Amniotic stem cell (primary cell): ENCODE measurements at regions not wholly inside any gene's neighbourhood (a gene's known extent, or its start where the extent isn't known, plus 50 kb on each side); places are given as distances from the start of the nearest gene placed in this dataset.
A peak's percentile ranks its signal among the peaks of the same experiment; 100 is the strongest.
"Not testable (repeated sequence)": the region's sequence is repeated elsewhere in the genome, so short reads cannot be mapped to it uniquely, and the experiment has no call there.

Experiments used
- DNase-seq: peaks from one replicate; lab custom pipeline; 2025; lab: John Stamatoyannopoulos, UW

DNA sequence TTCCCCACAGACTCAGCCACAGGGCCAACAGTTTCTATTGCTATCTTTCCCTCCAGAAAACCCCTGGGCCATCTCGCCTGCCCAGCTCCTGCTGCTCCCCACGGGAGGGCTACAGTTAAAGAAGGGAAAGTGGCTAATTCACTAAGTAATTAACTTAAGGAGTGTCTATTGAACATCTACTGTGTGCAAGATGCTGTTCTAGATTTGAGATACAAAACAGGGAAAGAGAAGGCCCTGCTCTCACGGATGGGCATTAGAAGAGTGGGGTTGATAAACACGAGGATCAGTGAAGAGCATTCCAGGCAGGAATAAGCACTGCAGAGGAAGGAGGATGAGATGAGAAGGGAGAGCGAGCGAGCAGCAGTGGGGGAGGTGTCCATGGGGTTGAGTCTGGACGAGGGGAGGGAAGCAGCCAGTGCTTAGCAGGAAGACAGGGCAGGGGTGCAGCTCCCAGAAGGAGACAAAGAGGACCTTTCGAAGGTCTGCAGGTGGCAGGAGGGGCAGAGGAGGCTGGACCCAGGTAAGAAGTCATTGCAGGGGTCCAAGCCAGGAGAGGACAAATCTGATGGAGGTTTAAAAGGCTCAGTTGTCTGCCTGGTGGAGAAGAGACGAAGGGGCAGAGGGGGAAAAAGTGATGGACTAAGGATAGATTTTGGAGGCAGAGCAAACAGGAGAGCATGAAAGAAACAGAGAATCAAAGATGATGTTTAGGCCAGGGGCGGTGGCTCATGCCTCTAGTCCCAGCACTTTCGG is 64.7 kb downstream of the KLF15 start:
- DNase-seq, result no peak

DNA sequence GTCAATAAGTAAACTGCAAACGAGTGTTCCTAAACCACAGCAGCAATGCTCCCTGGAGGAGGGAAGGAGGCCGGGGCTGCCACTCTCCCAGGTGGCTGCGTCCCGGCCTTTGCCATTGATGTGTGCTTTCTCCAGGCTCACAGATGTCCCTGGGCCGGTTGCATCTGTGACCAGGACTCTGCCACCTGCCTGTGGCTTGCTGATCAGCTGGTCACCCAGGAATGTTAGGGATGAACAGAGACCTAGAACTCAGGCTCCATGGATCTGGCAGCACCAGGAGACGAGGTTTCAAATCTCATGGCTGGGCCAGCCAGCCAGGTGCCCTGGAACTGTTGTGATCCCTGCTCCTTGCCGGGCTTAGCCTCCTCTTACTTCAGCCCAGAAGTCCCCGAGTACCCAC is 65.7 kb downstream of the KLF15 start:
- no peak for DNase-seq

DNA sequence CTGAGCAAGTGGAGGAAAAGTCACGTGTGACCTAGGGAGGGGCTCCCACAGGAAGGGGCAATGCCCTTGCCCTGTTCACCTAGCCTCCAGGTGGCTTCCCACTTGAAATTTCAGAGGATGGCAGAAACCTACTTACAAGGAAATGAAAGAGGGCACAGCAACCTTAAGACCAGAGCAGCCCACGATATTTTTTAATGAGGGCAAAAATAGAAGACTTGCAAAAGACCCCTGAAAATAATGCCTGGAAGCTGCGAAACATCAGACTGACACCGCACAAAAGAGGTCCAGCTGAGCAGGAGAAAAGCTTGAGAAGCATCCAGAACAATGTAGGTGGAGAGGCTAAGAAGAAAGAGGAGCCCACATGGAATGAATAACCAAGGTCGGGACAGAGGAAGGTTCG is 66.1 kb downstream of the KLF15 start:
- no peak for DNase-seq

DNA sequence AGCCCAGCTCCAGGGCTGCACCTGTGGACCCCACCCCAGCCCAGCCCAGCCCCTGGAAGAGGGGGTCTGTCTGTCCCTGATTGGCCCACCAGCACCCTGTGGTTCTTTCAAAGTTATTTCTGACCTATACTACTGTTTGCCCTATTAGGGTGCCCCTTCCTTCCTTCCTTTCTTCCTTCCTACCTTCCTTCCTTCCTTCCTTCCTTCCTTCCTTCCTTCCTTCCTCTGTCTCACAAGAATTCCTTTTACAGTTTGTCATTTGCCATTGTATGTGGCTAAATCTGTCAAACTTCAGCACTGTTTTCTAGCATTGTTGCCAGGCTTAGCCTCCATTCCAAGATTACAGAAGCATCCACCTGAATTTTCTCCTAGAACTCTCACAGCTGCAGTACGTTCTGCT is 66.9 kb downstream of the KLF15 start:
- no peak for DNase-seq

DNA sequence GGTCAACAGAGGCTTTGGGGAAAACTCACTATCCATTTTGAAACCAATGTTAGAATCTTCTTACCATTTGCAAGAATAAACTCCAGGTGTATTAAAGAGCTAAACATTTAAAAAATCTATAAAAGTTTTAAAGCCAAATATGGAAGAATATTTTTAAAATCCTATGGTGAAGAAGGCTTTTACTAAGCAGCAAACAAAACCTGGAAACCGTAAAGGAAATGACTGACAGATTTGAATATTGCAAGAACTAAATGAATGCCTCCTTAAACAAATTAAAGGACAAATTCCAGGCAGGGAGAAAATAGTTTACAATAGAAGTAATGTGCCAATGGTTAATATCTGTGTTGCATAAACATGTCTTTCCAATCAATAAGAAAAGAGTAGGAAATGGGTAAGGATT is 68.1 kb downstream of the KLF15 start:
- no peak for DNase-seq

- no peak for DNase-seq
Observed at GRCh38 chr3:126288314-126288713, 68.9 kb downstream of the KLF15 start.

DNA sequence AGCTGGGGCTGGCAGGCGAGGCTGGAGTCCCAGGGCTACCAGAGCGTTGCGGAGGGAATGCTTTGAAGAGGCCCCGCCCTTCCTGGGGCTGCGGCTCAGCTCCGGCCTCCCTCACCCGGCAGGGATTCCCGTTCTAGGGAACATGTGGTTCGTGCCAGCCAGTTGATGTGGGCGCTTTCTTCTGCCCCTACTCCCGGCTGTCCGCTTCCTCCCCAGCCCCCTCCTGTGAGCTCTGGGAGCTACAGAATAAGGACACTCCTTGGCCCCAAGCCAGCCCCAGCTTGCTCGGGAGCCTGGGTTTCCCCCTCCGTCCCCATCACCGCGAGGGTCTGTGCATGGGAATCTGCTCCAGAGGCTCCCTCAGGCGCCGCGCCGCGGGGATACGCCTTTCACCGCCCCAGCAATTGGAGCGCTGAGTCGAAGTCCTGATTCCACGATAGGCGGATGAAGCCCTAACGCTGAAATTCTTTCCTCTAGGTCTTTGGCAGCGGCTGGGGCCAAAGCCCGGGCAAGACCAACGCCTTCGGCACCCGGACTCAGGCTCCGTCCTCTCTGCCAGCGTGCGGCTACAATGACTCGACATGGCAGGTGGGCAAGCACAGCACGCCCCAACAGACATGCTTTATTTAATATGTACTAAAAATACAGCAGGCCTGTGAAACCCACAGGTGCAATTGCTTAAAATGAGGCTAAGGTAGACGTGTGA is 69.5 kb downstream of the KLF15 start:
- DNase-seq, result peak; percentile 49

GRCh38 chr3:126287171-126287535 is 70.1 kb downstream of the KLF15 start:
- DNase-seq, result no peak

DNA sequence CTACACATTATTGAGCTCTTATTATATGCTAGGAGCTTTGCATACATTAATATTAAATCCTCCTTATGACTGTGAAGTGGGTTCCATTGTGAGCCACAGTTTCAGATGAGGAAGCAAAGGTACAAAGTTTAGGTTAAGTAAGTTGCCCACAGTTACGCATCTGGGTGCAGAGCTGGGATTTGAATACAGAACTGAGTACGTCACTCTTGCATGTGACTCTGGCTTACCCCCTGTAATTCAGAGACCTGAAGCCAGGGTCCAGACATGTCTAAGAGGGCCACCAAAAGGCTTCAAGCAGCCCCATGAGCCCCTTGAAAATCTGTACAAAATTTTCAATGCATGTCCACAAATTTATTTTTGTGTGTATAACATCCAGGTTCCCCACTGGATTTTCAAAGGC is 71.8 kb downstream of the KLF15 start:
- no peak for DNase-seq

DNA sequence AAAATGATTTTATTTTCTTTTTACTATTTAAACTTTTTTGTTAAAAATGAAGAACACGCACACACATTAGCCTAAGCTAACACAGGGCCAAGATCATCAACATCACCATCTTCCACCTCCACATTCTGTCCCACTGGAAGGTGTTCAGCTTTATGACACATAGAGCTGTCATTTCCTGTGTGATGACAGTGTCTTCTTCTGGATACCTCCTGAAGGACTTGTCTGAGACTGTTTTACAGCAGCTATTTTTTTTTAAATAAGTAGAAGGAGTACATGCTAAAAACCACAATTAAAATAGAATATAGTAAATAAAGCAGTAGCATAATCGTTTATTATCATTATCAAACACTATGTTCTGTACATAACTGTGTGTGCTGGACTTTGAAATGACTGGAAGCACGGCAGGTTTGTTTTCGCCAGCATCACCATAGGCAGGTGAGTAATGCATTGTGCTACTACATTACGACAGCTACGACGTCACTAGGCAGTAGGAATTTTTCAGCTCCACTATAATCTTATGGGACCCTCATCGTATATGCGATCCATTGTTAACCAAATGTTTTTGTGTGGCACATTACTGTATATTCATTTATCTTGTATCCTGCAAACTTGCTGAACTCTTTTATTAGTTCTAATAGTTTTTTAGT is 72.8 kb downstream of the KLF15 start:
- DNase-seq, result no peak

DNA sequence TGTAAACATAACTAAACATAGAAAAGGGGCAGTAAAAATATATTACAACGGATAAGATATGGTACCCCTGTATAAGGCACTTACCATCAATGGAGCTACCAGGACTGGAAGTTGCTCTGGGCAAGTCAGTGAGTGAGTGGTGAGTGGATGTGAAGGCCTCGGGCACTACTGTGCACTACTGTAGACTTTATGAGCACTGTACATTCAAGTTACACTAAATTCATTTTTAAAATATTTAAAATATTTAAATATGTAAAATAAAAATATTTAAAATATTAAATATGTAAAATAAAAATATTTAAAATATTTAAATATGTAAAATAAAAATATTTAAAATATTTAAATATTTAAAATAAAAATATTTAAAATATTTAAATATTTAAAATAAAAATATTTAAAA is 73.6 kb downstream of the KLF15 start:
- not testable (repeated sequence) for DNase-seq

GRCh38 chr3:126279853-126280252 is 77.4 kb downstream of the KLF15 start:
- DNase-seq, result no peak

GRCh38 chr3:126277629-126278378 is 79.4 kb downstream of the KLF15 start:
- DNase-seq, result no peak

DNA sequence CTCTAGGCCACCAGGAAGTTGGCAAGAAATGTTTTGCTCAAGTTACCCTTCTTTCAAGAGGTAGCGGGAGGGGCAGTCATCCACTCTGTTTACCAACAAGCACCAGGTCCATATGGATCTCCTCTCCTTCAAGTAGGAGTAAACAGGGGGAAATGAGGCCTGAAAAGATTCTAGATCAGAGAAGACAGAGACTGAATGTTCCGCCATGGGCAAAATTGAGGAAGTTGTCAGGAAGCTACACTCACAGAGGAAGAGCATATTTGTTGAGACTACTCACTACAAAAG is 81.6 kb downstream of the KLF15 start:
- no peak for DNase-seq

DNA sequence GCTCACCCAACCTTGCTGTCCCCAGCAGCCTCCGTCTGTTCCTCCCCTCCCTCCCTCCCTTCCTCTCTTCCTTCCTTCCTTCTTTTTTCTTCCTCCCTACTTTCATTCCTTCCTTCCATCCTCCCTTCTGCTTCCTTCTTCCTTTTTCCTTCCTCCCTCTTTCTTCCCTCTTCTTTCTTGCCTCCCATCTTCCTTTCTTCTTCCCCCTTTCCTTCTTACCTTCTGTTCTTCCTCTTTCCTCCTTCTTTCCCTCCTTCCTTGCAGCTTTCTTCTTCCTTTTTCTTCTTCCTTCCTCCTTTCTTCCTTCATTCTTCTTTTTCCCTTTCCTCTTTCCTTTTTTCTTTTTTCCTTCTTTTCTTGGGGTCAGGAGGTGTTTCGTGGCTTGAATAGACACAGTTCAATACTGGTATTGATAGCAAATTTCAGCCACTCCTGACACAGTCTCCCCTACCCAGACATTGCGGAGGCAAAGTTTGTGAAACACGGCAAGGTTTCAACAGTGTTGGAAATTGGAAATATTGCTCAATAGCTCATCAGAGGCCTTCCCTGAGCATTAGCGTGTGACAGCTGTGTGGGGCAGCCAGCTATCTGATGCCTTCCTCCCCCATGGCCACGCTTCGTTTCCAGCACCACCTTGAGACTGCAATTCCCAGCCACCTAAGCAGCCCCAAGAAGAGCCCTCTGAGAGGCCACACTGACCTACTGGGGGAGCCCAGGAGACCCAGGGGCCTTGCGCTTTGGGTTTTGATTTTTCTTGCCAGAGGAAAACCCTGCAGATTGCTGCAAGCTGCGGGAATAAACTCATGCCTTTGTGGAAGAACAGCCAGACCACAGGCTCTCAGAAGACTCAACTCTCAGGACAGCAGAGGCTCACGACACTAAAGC is 82.2 kb downstream of the KLF15 start:
- DNase-seq, result no peak

DNA sequence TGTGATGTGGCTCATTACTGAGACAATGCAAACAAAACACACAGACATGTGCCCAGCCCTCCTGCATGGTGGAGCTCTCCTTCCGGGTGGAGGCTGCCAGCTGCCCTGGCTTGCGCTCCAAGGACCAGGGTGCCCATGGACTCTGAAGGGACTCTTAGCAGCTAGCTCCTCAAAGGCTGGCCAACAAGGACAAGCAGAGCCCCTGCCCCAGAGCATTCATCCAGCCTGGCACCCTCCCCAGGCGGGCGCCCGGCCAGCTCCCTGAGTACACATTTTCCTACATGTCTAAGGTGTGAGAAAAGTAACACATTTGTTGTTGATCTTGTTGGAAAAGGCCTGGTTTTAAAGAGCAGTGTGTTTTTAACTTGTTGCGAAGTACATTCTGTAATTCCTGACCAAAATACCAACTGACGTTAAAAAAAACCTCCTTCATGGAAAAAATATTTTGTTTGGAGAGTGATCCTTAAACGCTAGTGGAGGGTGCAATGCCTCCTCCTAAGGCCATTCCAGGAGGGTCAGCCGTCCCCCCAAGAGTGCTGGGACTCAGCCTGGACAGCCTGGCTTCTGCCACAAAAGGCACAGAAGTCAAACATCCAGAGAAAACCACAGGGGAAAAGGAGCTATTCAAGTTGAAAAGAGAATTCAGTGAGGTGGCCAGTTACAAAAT is 86.9 kb downstream of the KLF15 start:
- no peak for DNase-seq

GRCh38 chr3:126269354-126269753 is 87.9 kb downstream of the KLF15 start:
- no peak for DNase-seq

DNA sequence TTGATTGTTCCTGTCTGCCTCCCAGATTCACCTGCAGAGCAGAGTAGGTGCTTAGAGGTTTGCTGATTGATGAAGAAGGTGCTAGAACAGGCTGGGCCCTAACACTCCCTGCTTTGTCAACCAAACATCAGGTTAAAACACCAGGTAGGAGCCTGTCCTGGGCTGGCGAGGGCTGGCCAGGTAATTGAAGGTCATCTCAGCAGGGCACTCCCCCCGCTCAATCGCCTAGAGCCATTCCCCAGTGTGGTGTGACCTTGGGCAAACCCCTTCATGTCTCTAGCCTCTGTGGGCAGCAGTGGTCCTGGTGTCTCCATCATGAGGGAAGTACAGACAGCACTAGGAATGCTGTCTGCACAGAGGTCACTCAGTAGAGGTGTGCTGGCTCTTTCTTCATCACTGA is 88.3 kb downstream of the KLF15 start:
- no peak for DNase-seq

- no peak for DNase-seq
Observed at GRCh38 chr3:126267976-126268615, 87.7 kb upstream of the ALDH1L1 start.

DNA sequence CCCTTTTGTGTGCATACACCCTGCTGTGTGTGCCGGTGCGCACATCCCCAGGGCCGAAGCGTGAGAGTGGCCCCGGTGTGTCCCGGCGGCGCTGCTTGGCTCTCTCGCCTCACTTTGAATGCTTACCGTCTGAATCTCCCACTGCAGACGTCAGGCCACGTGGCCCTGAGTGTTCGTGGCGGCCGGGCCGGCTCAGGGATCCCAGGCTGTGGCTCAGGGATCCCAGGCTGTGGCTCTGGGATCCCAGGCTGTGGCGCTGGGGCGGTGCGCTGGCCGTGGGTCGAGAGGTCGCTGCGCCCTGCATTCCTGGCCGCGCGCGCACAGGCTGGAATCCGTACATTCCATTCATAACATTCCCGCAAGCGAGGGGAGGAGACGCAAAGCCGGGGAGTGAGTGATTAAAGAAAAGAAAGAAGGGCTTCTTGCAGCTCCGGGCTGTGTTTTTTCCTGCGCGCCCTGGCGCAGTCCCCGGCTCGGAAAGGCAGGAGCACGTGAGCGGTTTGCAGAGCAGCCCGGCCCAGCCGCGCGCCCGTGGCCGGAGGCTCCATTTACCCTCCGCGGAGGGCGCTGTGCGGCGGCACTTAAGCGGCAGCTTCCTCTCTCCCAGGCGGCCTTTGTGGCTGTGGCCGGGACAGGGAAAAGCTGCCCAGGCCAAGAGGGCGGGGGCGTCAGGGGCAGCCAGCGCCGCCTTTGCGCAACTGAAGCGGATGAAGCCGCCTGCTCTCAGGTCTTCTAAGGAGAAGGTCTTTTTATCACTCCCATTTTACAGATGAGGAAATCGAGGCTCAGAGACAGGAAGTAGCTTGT is 87.0 kb upstream of the ALDH1L1 start:
- DNase-seq, result peak; percentile 42
